Lung (tissue), 11 donors: ENCODE measurements at regions not wholly inside any gene's neighbourhood (a gene's known extent, or its start where the extent isn't known, plus 50 kb on each side); places are given as distances from the start of the nearest gene placed in this dataset.

ENCODE experiments used
- ATAC-seq: fragments of 200-7000 bp; cut with Tn5 transposase; one replicate; pipeline ENCODE4 v1.9.1; 2020; ENCODE audit warnings: moderate number of reproducible peaks; ENCODE audit not compliant: insufficient read depth, low FRiP score
- DNase-seq, 3 donors: peaks; one replicate each; pipeline ENCODE4 v3.0.0-alpha.2; 2013 to 2017
- H3K27ac ChIP-seq, 2 donors: one replicate each; pipeline ENCODE4 v1.5.1; 2013; ENCODE audit warnings: mild to moderate bottlenecking in 2 of 2, moderate library complexity in 2 of 2, control low read depth in 1 of 2, inconsistent platforms in 1 of 2, low read depth in 1 of 2, low read length in 1 of 2
- H3K27me3 ChIP-seq, 3 donors: one replicate each; pipeline ENCODE4 v1.5.1; 2013; ENCODE audit warnings: low read length in 2 of 3; ENCODE audit not compliant: control insufficient read depth in 3 of 3, insufficient read depth in 3 of 3
- H3K36me3 ChIP-seq, 4 donors: one replicate each; pipeline ENCODE4 v1.5.1; 2013; ENCODE audit warnings: low read length in 4 of 4, mild to moderate bottlenecking in 1 of 4, moderate library complexity in 1 of 4; ENCODE audit not compliant: control insufficient read depth in 4 of 4, insufficient read depth in 4 of 4
- H3K4me1 ChIP-seq, 5 donors: one replicate each; pipeline ENCODE4 v1.5.1; 2013; ENCODE audit warnings: low read length in 5 of 5, mild to moderate bottlenecking in 2 of 5, moderate library complexity in 1 of 5; ENCODE audit not compliant: control insufficient read depth in 5 of 5, insufficient read depth in 5 of 5
- H3K4me3 ChIP-seq: one replicate; pipeline ENCODE4 v1.5.1; 2013; ENCODE audit warnings: mild to moderate bottlenecking, control low read depth, moderate library complexity
- H3K9ac ChIP-seq, 2 donors: one replicate each; pipeline ENCODE4 v1.5.1; 2013; ENCODE audit warnings: low read length in 2 of 2, control low read depth in 1 of 2; ENCODE audit not compliant: insufficient read depth in 1 of 2
- H3K9me3 ChIP-seq, 4 donors: one replicate each; pipeline ENCODE4 v1.5.1; 2013; ENCODE audit warnings: low read length in 3 of 4, mild to moderate bottlenecking in 1 of 4, moderate library complexity in 1 of 4; ENCODE audit not compliant: control insufficient read depth in 4 of 4, insufficient read depth in 3 of 4
- WGBS, 2 donors: extraction: QIAGEN DNeasy Blood & Tissue Kit; methylation state at CpG; one replicate each; pipeline ENCODE4 v1.1.7; 2013; 5-methylcytosine and 5-hydroxymethylcytosine counted together
- TF ChIP-seq, protein P1 (sequence below): IDR thresholded peaks from 2 replicates; pipeline ENCODE4 v1.5.1; 2012; ENCODE audit warnings: mild to moderate bottlenecking; ENCODE audit errors: control extremely low read depth, extremely low read depth
- donor health status: control.
- donor health status: control.
- donor health status: Bipolar disorder and iron deficiency.
- donor health status: healthy.
- donor health status: DM: yes; HTN: yes; CAD: no.

DNA sequence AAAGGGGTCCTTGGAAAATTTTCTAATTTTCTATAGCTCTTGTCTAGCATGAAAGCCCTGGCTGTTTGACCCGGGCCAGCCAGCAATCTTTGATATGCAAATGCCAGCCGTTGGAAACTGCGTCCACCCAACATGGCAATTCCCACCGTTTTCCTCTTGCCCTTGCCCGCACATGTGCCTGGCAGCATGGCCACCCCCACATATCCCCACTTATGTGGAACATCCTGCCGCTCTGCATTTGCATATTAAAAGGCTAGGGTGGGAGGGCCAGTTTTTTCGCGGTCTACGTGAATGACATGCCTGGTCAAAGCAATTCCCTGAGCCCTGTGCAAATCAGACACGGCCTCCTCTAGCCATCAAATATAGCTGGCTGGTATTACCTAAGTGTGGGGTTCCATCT, 110.3 kb upstream of the TDRD3 start:
- Histone ChIP-seq H3K36me3 (no peaks in the 10 kb centered on the region), H3K4me1 (no peaks in the 10 kb centered on the region), H3K27ac (no peak overlapping the region), H3K27me3 (no peaks in the 10 kb centered on the region), H3K9ac (no peak overlapping the region), H3K4me3 (no peak overlapping the region), H3K9me3 (no peaks in the 10 kb centered on the region)
- WGBS, 2 donors = 94 to 96% methylated on average over 10 of the region's 10 CpGs
- ATAC-seq (no peak), DNase-seq (no peak)
- TF ChIP-seq, protein P1, sequence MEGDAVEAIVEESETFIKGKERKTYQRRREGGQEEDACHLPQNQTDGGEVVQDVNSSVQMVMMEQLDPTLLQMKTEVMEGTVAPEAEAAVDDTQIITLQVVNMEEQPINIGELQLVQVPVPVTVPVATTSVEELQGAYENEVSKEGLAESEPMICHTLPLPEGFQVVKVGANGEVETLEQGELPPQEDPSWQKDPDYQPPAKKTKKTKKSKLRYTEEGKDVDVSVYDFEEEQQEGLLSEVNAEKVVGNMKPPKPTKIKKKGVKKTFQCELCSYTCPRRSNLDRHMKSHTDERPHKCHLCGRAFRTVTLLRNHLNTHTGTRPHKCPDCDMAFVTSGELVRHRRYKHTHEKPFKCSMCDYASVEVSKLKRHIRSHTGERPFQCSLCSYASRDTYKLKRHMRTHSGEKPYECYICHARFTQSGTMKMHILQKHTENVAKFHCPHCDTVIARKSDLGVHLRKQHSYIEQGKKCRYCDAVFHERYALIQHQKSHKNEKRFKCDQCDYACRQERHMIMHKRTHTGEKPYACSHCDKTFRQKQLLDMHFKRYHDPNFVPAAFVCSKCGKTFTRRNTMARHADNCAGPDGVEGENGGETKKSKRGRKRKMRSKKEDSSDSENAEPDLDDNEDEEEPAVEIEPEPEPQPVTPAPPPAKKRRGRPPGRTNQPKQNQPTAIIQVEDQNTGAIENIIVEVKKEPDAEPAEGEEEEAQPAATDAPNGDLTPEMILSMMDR = no peak

DNA sequence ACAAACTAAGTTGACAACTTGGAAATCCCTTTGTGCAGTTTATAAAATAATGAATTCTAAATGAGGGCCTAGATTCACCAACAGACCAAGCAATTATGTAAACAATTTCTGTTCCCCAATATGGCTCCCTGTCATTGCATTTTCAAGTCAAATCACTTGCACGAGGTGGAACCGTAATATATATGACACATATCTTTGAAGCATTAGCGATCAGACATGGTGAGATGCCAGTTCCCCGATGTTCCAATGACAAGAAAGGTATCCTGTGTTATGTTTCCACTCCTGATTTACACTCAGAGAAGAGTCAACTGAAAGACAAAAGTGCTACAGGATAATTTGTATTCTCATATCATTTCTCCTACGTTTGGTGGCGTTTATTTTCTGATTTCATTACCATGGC, 108.5 kb upstream of the TDRD3 start:
- WGBS, 2 donors = 77 to 88% methylated on average over 6 of the region's 6 CpGs
- Histone ChIP-seq H3K27ac (no peak overlapping the region), H3K9ac (no peak overlapping the region), H3K9me3 (no peaks in the 10 kb centered on the region), H3K4me3 (no peak overlapping the region), H3K36me3 (no peaks in the 10 kb centered on the region), H3K4me1 (no peaks in the 10 kb centered on the region), H3K27me3 (no peaks in the 10 kb centered on the region)
- ATAC-seq (no peak), DNase-seq (no peak)
- TF ChIP-seq, protein P1 = no peak

DNA sequence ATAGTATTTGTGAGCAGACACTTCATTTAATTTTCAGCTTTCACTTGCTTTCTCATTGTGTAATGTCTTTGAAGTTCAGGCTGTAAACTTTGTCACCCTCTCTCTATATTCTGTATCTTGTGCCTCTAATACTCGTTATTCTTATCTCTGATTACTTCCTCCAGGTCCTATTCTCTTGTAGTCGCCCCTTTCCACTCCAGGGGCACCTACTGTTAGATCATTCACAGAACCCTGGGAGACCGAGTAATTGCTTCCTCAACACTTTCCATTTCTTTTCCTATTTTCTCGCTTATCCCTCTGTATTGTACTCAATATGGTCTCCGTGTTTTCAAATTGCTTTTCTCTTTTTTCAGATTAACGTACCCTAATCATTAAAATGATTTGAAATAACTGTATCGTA, 93.9 kb upstream of the TDRD3 start:
- ATAC-seq (no peak), DNase-seq (no peak)
- no peaks in the 10 kb centered on the region for H3K36me3 ChIP-seq
- no peak overlapping the region for H3K4me3 ChIP-seq
- no peaks in the 10 kb centered on the region for H3K9me3 ChIP-seq
- WGBS, 2 donors = 43 to 52% methylated on average over 7 of the region's 7 CpGs
- TF ChIP-seq, protein P1 = no peak
- no peak overlapping the region for H3K27ac ChIP-seq
- peaks cover 0 to 1% (median 0%) of the 10 kb centered on the region in 5 donors for H3K4me1 ChIP-seq
- no peaks in the 10 kb centered on the region for H3K27me3 ChIP-seq
- no peak overlapping the region for H3K9ac ChIP-seq

DNA sequence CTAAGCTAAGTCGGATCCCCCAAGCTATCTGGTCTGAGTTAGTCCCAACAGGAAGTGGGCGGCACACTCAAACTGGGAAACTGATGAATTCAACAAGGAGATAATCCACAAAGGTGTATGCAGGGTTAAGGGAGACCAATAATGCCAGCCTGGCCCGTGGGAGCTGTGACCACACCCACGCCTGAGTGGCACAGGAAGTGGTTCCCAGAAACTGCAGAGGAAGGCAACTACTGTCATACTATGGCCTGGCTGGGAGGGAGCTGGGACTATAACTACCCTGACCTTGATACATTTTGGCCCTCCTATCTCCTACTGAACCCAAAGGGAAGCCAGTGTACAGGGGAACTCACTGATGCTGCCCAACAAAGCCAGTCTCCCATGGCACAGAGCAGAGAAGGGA, 85.5 kb upstream of the TDRD3 start:
- H3K36me3 ChIP-seq = no peaks in the 10 kb centered on the region
- TF ChIP-seq, protein P1 = no peak
- DNase-seq = no peak
- no peak overlapping the region for H3K9ac ChIP-seq
- no peaks in the 10 kb centered on the region for H3K9me3 ChIP-seq
- ATAC-seq = no peak
- H3K4me1 ChIP-seq = no peaks in the 10 kb centered on the region
- H3K27me3 ChIP-seq = no peaks in the 10 kb centered on the region
- no peak overlapping the region for H3K4me3 ChIP-seq
- WGBS, 2 donors = 61 to 64% methylated on average over 4 of the region's 4 CpGs
- no peak overlapping the region for H3K27ac ChIP-seq
